ENCODE measurements at regions not wholly inside any gene's neighbourhood (a gene's known extent, or its start where the extent isn't known, plus 50 kb on each side); places are given as distances from the start of the nearest gene placed in this dataset.

DNA sequence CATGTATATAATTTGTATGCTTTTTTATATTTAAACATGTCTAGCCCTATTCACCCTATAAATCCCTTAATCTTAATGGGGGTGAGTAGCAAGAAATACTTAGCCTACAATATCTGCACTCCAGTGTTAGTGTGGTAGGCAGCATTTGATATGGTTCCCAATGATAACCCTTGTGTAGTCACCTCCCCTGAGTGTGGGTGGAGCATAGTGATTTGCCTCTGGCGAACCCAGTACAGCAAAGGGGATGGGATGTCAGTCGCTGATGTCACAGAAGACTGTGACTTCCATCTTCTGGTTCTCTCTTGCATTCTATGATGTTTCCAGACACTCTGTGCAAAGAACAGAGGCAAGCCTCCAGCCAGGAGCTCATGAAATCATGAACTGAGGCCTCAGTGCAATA lies 211.2 kb downstream of the CRPPA start:
- TF ChIP-seq CTCF (IDR thresholded peaks at IDR 0.05) (no peak; the same call in 1 of the 2 replicates), SIN3A (IDR thresholded peaks at IDR 0.05; ENCODE audit: borderline replicate concordance, insufficient read depth, low read depth, low read length) (no peak)

Data from Panc1 (cell line).